Thymus (tissue), 11 donors: ENCODE measurements at regions not wholly inside any gene's neighbourhood (a gene's known extent, or its start where the extent isn't known, plus 50 kb on each side); places are given as distances from the start of the nearest gene placed in this dataset.

Source experiments
- DNase-seq, 9 donors: peaks; one replicate each; pipeline ENCODE4 v3.0.0-alpha.2; 2013; ENCODE audit warnings: low spot score in 9 of 9, low read depth in 6 of 9, missing footprints in 1 of 9
- H3K27ac ChIP-seq, 2 donors: one replicate each; pipeline ENCODE4 v1.5.1; 2013; ENCODE audit warnings: control low read depth in 1 of 2, low read depth in 1 of 2, low read length in 1 of 2, mild to moderate bottlenecking in 1 of 2, moderate library complexity in 1 of 2
- H3K27me3 ChIP-seq, 2 donors: one replicate each; pipeline ENCODE4 v1.5.1; 2013; ENCODE audit warnings: low read length in 1 of 2; ENCODE audit not compliant: control insufficient read depth in 2 of 2, insufficient read depth in 1 of 2
- H3K36me3 ChIP-seq, 2 donors: one replicate each; pipeline ENCODE4 v1.5.1; 2013; ENCODE audit warnings: low read length in 1 of 2, mild to moderate bottlenecking in 1 of 2, moderate library complexity in 1 of 2; ENCODE audit not compliant: control insufficient read depth in 2 of 2, insufficient read depth in 2 of 2
- H3K4me1 ChIP-seq, 2 donors: one replicate each; pipeline ENCODE4 v1.5.1; 2013; ENCODE audit warnings: low read length in 2 of 2; ENCODE audit not compliant: control insufficient read depth in 2 of 2, insufficient read depth in 2 of 2
- H3K4me3 ChIP-seq, 2 donors: one replicate each; pipeline ENCODE4 v1.5.1; 2013; ENCODE audit warnings: low read length in 2 of 2, control low read depth in 1 of 2, mild to moderate bottlenecking in 1 of 2
- H3K9me3 ChIP-seq, 2 donors: one replicate each; pipeline ENCODE4 v1.5.1; 2013; ENCODE audit warnings: low read length in 1 of 2, mild to moderate bottlenecking in 1 of 2; ENCODE audit not compliant: control insufficient read depth in 2 of 2, insufficient read depth in 1 of 2
- WGBS: extraction: QIAGEN DNeasy Blood & Tissue Kit; methylation state at CpG from one replicate; pipeline ENCODE4 v1.1.7; 2013; 5-methylcytosine and 5-hydroxymethylcytosine counted together
- donor health status: healthy.

GRCh38 chr6:165821754-165822153 lies 158.7 kb upstream of the PDE10A start:
- DNase-seq = no peak
- Histone ChIP-seq H3K27me3 (peaks cover 4 to 31% of the 10 kb centered on the region in 2 donors), H3K36me3 (no peaks in the 10 kb centered on the region), H3K27ac (no peak overlapping the region), H3K4me3 (no peak overlapping the region), H3K4me1 (no peaks in the 10 kb centered on the region), H3K9me3 (peaks cover 0 to 4% of the 10 kb centered on the region in 2 donors)
- WGBS = 92% methylated on average over 9 of the region's 9 CpGs

GRCh38 chr6:165820934-165821333 lies 157.9 kb upstream of the PDE10A start:
- H3K36me3 ChIP-seq = no peaks in the 10 kb centered on the region
- WGBS = 88% methylated on average over 6 of the region's 6 CpGs
- peaks cover 4 to 34% of the 10 kb centered on the region in 2 donors for H3K27me3 ChIP-seq

GRCh38 chr6:165820407-165820806 lies 157.4 kb upstream of the PDE10A start:
- Histone ChIP-seq H3K4me1 (no peaks in the 10 kb centered on the region), H3K36me3 (no peaks in the 10 kb centered on the region), H3K27ac (no peak overlapping the region), H3K27me3 (peaks cover 4 to 34% of the 10 kb centered on the region in 2 donors), H3K9me3 (peaks cover 0 to 4% of the 10 kb centered on the region in 2 donors), H3K4me3 (no peak overlapping the region)
- WGBS = 13% methylated on average over 4 of the region's 4 CpGs
- DNase-seq = no peak

More at GRCh38 chr6:165820934-165821333, 157.9 kb upstream of the PDE10A start:
- Histone ChIP-seq H3K9me3 (peaks cover 0 to 4% of the 10 kb centered on the region in 2 donors), H3K4me1 (no peaks in the 10 kb centered on the region), H3K27ac (no peak overlapping the region), H3K4me3 (no peak overlapping the region)
- no peak for DNase-seq

- Histone ChIP-seq H3K27me3 (peaks cover 4 to 34% of the 10 kb centered on the region in 2 donors), H3K4me3 (no peak overlapping the region), H3K9me3 (peaks cover 0 to 4% of the 10 kb centered on the region in 2 donors), H3K27ac (no peak overlapping the region), H3K36me3 (no peaks in the 10 kb centered on the region), H3K4me1 (no peaks in the 10 kb centered on the region)
- 38% methylated on average over 21 of the region's 21 CpGs for WGBS
- DNase-seq = no peak
Measured at GRCh38 chr6:165819394-165819793, 156.4 kb upstream of the PDE10A start.

- Histone ChIP-seq H3K9me3 (peaks cover 0 to 4% of the 10 kb centered on the region in 2 donors), H3K4me3 (no peak overlapping the region), H3K4me1 (no peaks in the 10 kb centered on the region), H3K36me3 (no peaks in the 10 kb centered on the region), H3K27me3 (peaks cover 4 to 34% of the 10 kb centered on the region in 2 donors), H3K27ac (no peak overlapping the region)
- WGBS = 56% methylated on average over 4 of the region's 4 CpGs
- no peak for DNase-seq
Measured at GRCh38 chr6:165818200-165818599, 155.2 kb upstream of the PDE10A start.

DNA sequence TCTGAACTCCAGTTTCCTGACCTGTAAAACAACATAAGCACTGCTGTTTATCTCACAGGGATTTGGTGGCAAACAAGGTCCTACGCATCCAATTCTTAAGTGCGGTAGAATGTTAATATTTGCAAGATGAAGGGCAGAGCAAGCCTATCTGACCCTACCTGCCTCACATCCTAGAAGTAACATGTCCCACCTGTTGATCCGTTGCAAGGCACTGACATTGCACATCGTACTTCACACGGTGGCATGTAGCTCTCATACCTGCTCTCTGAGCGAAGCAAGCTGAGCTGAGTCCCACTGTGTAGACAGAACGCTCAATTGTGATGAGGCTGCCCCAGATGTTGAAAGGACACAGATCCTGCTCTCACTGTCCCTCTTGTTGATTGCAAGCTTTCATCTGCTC lies 154.7 kb upstream of the PDE10A start:
- H3K27ac ChIP-seq = no peak overlapping the region
- H3K36me3 ChIP-seq = no peaks in the 10 kb centered on the region
- DNase-seq = no peak
- H3K4me1 ChIP-seq = no peaks in the 10 kb centered on the region
- 81% methylated on average over 7 of the region's 7 CpGs for WGBS
- H3K4me3 ChIP-seq = no peak overlapping the region
- peaks cover 4 to 34% of the 10 kb centered on the region in 2 donors for H3K27me3 ChIP-seq
- peaks cover 0 to 4% of the 10 kb centered on the region in 2 donors for H3K9me3 ChIP-seq

DNA sequence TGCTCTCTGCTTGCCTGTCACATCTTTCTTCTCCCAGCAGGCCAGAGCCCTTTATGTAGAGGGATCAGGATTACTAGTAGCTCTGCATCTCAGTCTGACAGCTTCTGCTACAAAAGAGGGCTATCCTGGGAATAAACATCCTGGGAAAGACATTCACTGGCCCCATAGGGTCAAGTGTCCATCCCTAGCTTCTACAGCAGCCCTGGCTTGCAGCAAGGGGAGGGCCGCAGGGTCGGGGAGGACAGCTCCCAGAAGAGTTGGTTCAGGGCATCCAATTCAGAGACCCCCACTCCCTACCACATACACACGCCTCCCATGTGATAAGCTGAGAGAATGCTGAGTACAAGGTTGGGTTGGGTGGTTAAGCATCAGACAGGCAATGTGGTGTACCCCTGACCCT lies 154.1 kb upstream of the PDE10A start:
- Histone ChIP-seq H3K27me3 (peaks cover 4 to 34% of the 10 kb centered on the region in 2 donors), H3K36me3 (no peaks in the 10 kb centered on the region)
- 87% methylated on average over 3 of the region's 3 CpGs for WGBS

DNA sequence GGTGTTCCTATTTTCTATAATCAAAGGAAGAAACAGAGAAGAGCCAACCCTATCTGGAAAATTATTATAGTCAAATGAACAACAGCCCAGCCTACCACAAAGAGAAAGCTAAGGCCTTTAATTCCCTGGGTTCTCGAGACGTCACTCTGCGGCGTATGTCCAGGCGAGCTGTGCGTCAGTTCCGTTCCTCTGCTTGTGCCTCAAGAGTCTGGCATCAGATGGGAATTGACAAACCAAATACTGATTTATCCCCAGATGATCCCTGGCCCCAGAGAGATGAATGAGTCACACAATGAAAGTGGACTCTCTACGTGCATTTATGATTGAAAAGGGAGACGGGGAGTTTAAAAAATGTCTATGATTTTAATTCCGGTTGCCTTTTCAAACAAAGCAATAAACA lies 151.6 kb upstream of the PDE10A start:
- peaks cover 0 to 5% of the 10 kb centered on the region in 2 donors for H3K9me3 ChIP-seq
- no peaks in the 10 kb centered on the region for H3K36me3 ChIP-seq
- WGBS = 98% methylated on average over 10 of the region's 10 CpGs
- no peak overlapping the region for H3K4me3 ChIP-seq
- no peak overlapping the region for H3K27ac ChIP-seq
- H3K27me3 ChIP-seq = peaks cover 4 to 25% of the 10 kb centered on the region in 2 donors
- no peak for DNase-seq
- H3K4me1 ChIP-seq = no peaks in the 10 kb centered on the region

More for the DNA sequence above, 154.1 kb upstream of the PDE10A start:
- DNase-seq = no peak
- Histone ChIP-seq H3K27ac (no peak overlapping the region), H3K4me3 (no peak overlapping the region), H3K4me1 (no peaks in the 10 kb centered on the region), H3K9me3 (peaks cover 0 to 4% of the 10 kb centered on the region in 2 donors)

DNA sequence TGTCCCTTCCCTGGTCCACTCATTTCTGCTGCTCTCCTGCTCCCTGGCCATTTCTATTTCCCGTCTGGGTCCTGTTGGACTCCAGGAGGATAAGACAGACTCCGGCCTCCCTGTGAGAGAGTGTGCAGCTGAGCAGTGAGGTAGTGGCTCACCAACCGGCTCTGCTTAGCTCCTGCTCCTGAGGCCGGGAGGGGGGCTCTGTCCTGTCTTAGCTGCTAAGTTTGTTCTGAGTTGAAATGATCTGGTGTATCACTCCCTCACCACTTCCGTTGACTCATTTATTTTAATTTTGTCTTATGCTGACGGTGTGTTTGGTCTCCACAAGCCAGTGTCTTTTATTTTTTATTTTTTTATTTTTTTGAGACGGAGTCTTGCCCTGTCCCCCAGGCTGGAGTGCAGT lies 148.5 kb upstream of the PDE10A start:
- Histone ChIP-seq H3K4me3 (no peak overlapping the region), H3K27me3 (peaks cover 2 to 8% of the 10 kb centered on the region in 2 donors), H3K36me3 (no peaks in the 10 kb centered on the region), H3K27ac (no peak overlapping the region), H3K9me3 (peaks cover 0 to 9% of the 10 kb centered on the region in 2 donors), H3K4me1 (no peaks in the 10 kb centered on the region)
- WGBS = 96% methylated on average over 7 of the region's 7 CpGs
- no peak for DNase-seq
